ENCODE measurements at regions not wholly inside any gene's neighbourhood (a gene's known extent, or its start where the extent isn't known, plus 50 kb on each side); places are given as distances from the start of the nearest gene placed in this dataset.

DNA sequence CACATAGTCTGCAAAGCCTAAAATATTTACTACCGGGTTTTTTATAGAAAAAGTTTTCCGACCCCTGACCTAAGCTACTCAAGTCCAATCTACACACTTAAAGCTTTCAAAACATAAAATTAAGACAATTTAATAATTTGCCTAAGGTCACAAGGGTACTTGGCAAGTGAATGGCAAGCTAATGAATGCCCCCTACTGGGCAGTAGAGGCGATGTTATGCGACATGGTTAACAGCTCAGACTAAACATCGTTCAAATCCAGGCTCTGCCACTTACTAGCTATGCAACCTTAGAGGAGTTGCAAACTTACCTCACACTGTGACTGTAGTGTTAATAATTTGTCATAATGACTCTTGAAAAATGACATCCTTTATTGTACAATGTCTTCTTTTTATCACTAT lies 317.2 kb upstream of the NFIA start:
- ChIA-PET POLR2A (no interaction called here), CTCF (interaction anchor here (0.7 to 3.2 kb wide), 9 partner anchors 12 to 789 kb away, joined by 3 to 19 read pairs (median 4); no protein-coding TSS in a partner anchor)
- WGBS (ENCODE audit: insufficient coverage), result 67% methylated on average over 1 of the region's 5 CpGs

DNA sequence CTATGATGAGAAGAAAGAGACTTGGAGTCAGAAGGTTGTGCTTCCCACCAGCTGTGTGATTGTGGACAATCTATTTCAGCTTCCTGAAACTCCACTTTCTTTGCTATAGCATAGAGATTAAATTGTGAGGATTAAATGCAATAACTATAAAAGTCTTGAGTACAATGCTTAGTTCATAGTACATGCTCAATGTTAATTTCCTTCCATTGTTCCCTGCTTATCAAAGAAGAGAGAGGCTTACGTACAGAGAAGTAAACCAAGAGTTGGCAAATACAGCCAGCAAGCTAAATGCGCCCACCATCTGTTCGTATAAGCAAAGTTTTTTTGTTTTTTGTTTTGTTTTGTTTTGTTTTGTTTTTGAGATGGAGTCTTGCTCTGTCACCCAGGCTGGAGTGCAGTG lies 317.9 kb upstream of the NFIA start:
- POLR2A ChIA-PET, result interaction anchor here (0.6 kb wide), 1 partner anchor 8 kb away, joined by 3 read pairs; no protein-coding TSS in a partner anchor
- no peak for DNase-seq
- Histone ChIP-seq H3K4me1 (ENCODE audit: control extremely low read depth in 1 of 4, control insufficient read depth in 4 of 4, insufficient read depth in 4 of 4, low read length in 3 of 4) (peaks cover 0 to 4% (median under 1%) of the 10 kb centered on the region in 4 experiments), H3K36me3 (ENCODE audit: control insufficient read depth in 4 of 4, insufficient read depth in 4 of 4, low read length in 3 of 4) (no peaks in the 10 kb centered on the region), H3K27me3 (replicated peaks in 2 of 5; ENCODE audit: control insufficient read depth in 4 of 5, insufficient read depth in 5 of 5, low read length in 4 of 5) (no peaks in the 10 kb centered on the region), H3K4me3 (ENCODE audit: control insufficient read depth in 1 of 7, extremely low read depth in 1 of 7, insufficient read depth in 4 of 7, low read depth in 2 of 7, low read length in 6 of 7) (no peak overlapping the region), H3K9me3 (ENCODE audit: control extremely low read depth in 1 of 5, control insufficient read depth in 4 of 5, insufficient read depth in 2 of 5, low read depth in 1 of 5, low read length in 4 of 5) (no peaks in the 10 kb centered on the region), H3K27ac (ENCODE audit: insufficient read depth in 1 of 2, low read depth in 1 of 2, low read length in 2 of 2, poor library complexity in 1 of 2, severe bottlenecking in 2 of 2) (no peak overlapping the region)
- CTCF ChIA-PET, result interaction anchor here (0.9 to 3.2 kb wide), 8 partner anchors 11 to 793 kb away, joined by 3 to 19 read pairs (median 5); no protein-coding TSS in a partner anchor
- WGBS (ENCODE audit: insufficient coverage), result 94% methylated on average over 3 of the region's 3 CpGs

More for the DNA sequence above, 317.2 kb upstream of the NFIA start:
- no peaks in the 10 kb centered on the region for H3K4me1 ChIP-seq (ENCODE audit: control extremely low read depth in 1 of 4, control insufficient read depth in 4 of 4, insufficient read depth in 4 of 4, low read length in 3 of 4)
- DNase-seq, result peak; percentile 48 to 73 (median 70)
- H3K9me3 ChIP-seq (ENCODE audit: control extremely low read depth in 1 of 5, control insufficient read depth in 4 of 5, insufficient read depth in 2 of 5, low read depth in 1 of 5, low read length in 4 of 5), result no peaks in the 10 kb centered on the region
- H3K4me3 ChIP-seq (ENCODE audit: control insufficient read depth in 1 of 7, extremely low read depth in 1 of 7, insufficient read depth in 4 of 7, low read depth in 2 of 7, low read length in 6 of 7), result no peak overlapping the region
- no peaks in the 10 kb centered on the region for H3K27me3 ChIP-seq (replicated peaks in 2 of 5; ENCODE audit: control insufficient read depth in 4 of 5, insufficient read depth in 5 of 5, low read length in 4 of 5)
- H3K27ac ChIP-seq (ENCODE audit: insufficient read depth in 1 of 2, low read depth in 1 of 2, low read length in 2 of 2, poor library complexity in 1 of 2, severe bottlenecking in 2 of 2), result no peak overlapping the region
- H3K36me3 ChIP-seq (ENCODE audit: control insufficient read depth in 4 of 4, insufficient read depth in 4 of 4, low read length in 3 of 4), result no peaks in the 10 kb centered on the region

DNA sequence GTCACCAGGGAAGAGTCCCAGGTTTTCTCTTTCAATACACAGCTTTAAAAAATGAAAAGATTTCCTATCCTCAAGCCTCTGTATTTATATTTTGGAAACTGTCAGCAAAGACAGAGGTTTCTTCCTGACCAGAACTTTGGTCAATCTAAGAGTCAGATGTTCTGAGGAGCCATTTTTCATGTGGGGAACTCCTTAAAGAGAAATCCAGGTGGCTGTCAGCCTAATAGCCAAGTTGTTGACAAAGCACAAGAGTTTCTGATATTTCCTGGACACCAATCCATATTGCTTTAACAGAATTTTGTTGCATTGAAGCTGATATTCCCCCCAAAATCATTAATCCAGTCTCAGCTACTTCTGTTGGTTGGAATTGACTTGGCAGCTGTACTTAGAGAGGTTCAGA lies 318.6 kb upstream of the NFIA start:
- POLR2A ChIA-PET, result no interaction called here
- H3K27me3 ChIP-seq (replicated peaks in 2 of 5; ENCODE audit: control insufficient read depth in 4 of 5, insufficient read depth in 5 of 5, low read length in 4 of 5), result no peaks in the 10 kb centered on the region
- H3K27ac ChIP-seq (ENCODE audit: insufficient read depth in 1 of 2, low read depth in 1 of 2, low read length in 2 of 2, poor library complexity in 1 of 2, severe bottlenecking in 2 of 2), result no peak overlapping the region
- H3K36me3 ChIP-seq (ENCODE audit: control insufficient read depth in 4 of 4, insufficient read depth in 4 of 4, low read length in 3 of 4), result no peaks in the 10 kb centered on the region
- DNase-seq, result no peak
- H3K4me3 ChIP-seq (ENCODE audit: control insufficient read depth in 1 of 7, extremely low read depth in 1 of 7, insufficient read depth in 4 of 7, low read depth in 2 of 7, low read length in 6 of 7), result no peak overlapping the region
- peaks cover 0 to 10% (median 5%) of the 10 kb centered on the region in 4 experiments for H3K4me1 ChIP-seq (ENCODE audit: control extremely low read depth in 1 of 4, control insufficient read depth in 4 of 4, insufficient read depth in 4 of 4, low read length in 3 of 4)
- CTCF ChIA-PET, result interaction anchor here (1.5 to 3.2 kb wide), 3 partner anchors 481 to 793 kb away, joined by 5 to 19 read pairs (median 6); no protein-coding TSS in a partner anchor
- no peaks in the 10 kb centered on the region for H3K9me3 ChIP-seq (ENCODE audit: control extremely low read depth in 1 of 5, control insufficient read depth in 4 of 5, insufficient read depth in 2 of 5, low read depth in 1 of 5, low read length in 4 of 5)

DNA sequence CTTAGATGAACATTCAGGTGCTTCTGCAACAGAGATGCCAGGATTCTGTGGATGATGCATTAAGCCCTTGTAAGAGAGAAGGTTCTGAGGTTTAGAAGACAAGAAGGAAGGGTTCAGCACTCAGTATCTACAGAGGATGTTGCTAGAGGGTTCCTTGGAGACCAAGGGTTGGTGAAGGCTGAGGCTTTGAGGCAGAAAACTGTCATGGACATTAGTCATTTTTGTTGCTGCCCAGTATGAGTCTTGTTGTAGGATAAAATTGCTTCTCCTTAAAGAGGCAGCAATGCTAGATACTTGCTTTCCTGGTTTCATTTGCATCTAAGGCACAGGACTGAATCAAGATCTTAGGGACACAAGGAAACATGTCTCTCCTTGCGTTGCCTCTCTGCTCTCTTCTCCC lies 319.4 kb upstream of the NFIA start:
- no peak overlapping the region for H3K4me3 ChIP-seq (ENCODE audit: control insufficient read depth in 1 of 7, extremely low read depth in 1 of 7, insufficient read depth in 4 of 7, low read depth in 2 of 7, low read length in 6 of 7)
- H3K9me3 ChIP-seq (ENCODE audit: control extremely low read depth in 1 of 5, control insufficient read depth in 4 of 5, insufficient read depth in 2 of 5, low read depth in 1 of 5, low read length in 4 of 5), result no peaks in the 10 kb centered on the region
- DNase-seq, result no peak
- 100% methylated on average over 1 of the region's 1 CpG for WGBS (ENCODE audit: insufficient coverage)
- no peak overlapping the region for H3K27ac ChIP-seq (ENCODE audit: insufficient read depth in 1 of 2, low read depth in 1 of 2, low read length in 2 of 2, poor library complexity in 1 of 2, severe bottlenecking in 2 of 2)
- H3K27me3 ChIP-seq (replicated peaks in 2 of 5; ENCODE audit: control insufficient read depth in 4 of 5, insufficient read depth in 5 of 5, low read length in 4 of 5), result no peaks in the 10 kb centered on the region
- no peaks in the 10 kb centered on the region for H3K36me3 ChIP-seq (ENCODE audit: control insufficient read depth in 4 of 4, insufficient read depth in 4 of 4, low read length in 3 of 4)
- H3K4me1 ChIP-seq (ENCODE audit: control extremely low read depth in 1 of 4, control insufficient read depth in 4 of 4, insufficient read depth in 4 of 4, low read length in 3 of 4), result peaks cover 0 to 10% (median 5%) of the 10 kb centered on the region in 4 experiments
- ChIA-PET POLR2A (no interaction called here), CTCF (no interaction called here)

DNA sequence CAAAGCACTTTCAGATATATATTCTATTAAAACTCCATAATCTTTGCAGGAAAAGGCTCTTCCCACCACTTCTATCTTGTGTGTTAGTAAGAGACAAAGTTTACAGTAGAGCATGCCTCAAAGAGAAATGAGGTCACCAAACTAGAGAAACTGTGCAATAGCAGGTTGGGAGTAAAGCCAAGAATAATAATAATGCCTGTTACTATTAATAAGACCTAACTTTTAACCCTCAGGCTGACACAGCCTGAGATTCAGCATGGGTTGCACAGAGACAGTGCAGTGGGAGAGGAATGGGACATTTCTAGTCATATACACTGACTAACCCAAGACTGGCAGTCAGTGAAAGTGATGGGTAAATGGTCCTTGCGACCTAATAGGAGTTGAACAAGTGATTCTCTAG lies 320.2 kb upstream of the NFIA start:
- H3K4me1 ChIP-seq (ENCODE audit: control extremely low read depth in 1 of 4, control insufficient read depth in 4 of 4, insufficient read depth in 4 of 4, low read length in 3 of 4), result peaks cover 0 to 10% (median 5%) of the 10 kb centered on the region in 4 experiments
- no peaks in the 10 kb centered on the region for H3K27me3 ChIP-seq (replicated peaks in 2 of 5; ENCODE audit: control insufficient read depth in 4 of 5, insufficient read depth in 5 of 5, low read length in 4 of 5)
- no peak overlapping the region for H3K27ac ChIP-seq (ENCODE audit: insufficient read depth in 1 of 2, low read depth in 1 of 2, low read length in 2 of 2, poor library complexity in 1 of 2, severe bottlenecking in 2 of 2)
- WGBS (ENCODE audit: insufficient coverage), result no CpG with 5 or more reads among the region's 1 CpG
- H3K4me3 ChIP-seq (ENCODE audit: control insufficient read depth in 1 of 7, extremely low read depth in 1 of 7, insufficient read depth in 4 of 7, low read depth in 2 of 7, low read length in 6 of 7), result no peak overlapping the region
- no peaks in the 10 kb centered on the region for H3K36me3 ChIP-seq (ENCODE audit: control insufficient read depth in 4 of 4, insufficient read depth in 4 of 4, low read length in 3 of 4)
- no peaks in the 10 kb centered on the region for H3K9me3 ChIP-seq (ENCODE audit: control extremely low read depth in 1 of 5, control insufficient read depth in 4 of 5, insufficient read depth in 2 of 5, low read depth in 1 of 5, low read length in 4 of 5)
- ChIA-PET POLR2A (no interaction called here), CTCF (no interaction called here)
- DNase-seq, result no peak

DNA sequence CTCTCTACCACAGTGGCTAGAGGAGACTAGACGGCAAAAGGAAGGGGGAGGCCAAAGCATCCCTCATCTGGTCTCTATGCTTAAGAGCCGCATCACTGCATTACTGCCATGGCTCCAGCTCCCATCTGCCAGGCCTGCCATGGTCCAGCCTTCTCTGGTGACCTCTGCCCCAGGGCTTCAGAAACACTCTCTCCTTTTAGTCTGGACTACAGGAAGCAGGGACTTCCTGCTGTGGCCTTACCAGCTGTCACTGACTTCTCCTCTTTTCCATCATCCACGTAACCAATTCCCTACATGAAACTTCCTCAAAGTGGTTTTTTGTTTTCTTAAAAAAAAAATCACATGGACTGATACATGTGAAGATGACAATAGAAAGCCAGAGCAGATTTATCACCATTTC lies 323.1 kb upstream of the NFIA start:
- no peak overlapping the region for H3K27ac ChIP-seq (ENCODE audit: insufficient read depth in 1 of 2, low read depth in 1 of 2, low read length in 2 of 2, poor library complexity in 1 of 2, severe bottlenecking in 2 of 2)
- no peaks in the 10 kb centered on the region for H3K36me3 ChIP-seq (ENCODE audit: control insufficient read depth in 4 of 4, insufficient read depth in 4 of 4, low read length in 3 of 4)
- CTCF ChIA-PET, result interaction anchor here (1.3 kb wide), 1 partner anchor 478 kb away, joined by 5 read pairs; no protein-coding TSS in a partner anchor
- H3K9me3 ChIP-seq (ENCODE audit: control extremely low read depth in 1 of 5, control insufficient read depth in 4 of 5, insufficient read depth in 2 of 5, low read depth in 1 of 5, low read length in 4 of 5), result no peaks in the 10 kb centered on the region
- DNase-seq, result peak in 2 of 3 donors; percentile 18 to 46
- no peak overlapping the region for H3K4me3 ChIP-seq (ENCODE audit: control insufficient read depth in 1 of 7, extremely low read depth in 1 of 7, insufficient read depth in 4 of 7, low read depth in 2 of 7, low read length in 6 of 7)
- no peaks in the 10 kb centered on the region for H3K27me3 ChIP-seq (replicated peaks in 2 of 5; ENCODE audit: control insufficient read depth in 4 of 5, insufficient read depth in 5 of 5, low read length in 4 of 5)
- H3K4me1 ChIP-seq (ENCODE audit: control extremely low read depth in 1 of 4, control insufficient read depth in 4 of 4, insufficient read depth in 4 of 4, low read length in 3 of 4), result peaks cover 0 to 10% (median 5%) of the 10 kb centered on the region in 4 experiments
- 47% methylated on average over 2 of the region's 3 CpGs for whole genome bisulfite sequencing (ENCODE audit: insufficient coverage)
- POLR2A ChIA-PET, result no interaction called here

DNA sequence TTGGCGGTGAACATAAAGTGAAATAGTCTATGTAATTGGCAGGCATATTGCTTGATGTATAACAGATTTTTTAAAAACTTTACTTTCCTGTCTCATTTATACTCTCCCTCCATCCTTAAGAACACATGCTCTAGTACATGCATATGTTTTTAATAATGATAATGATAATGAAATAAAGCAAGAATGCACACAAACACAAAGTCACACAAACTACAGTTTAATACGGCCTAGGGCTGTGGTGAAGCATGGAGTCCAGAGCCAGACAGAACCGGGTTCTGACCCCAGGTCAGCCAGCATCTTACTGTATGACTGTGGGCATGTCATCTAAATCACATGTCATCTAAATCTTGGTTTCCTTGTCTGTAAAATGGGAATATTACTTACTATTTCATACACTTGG lies 324.9 kb upstream of the NFIA start:
- ChIA-PET POLR2A (no interaction called here), CTCF (interaction anchor here (0.5 kb wide), 1 partner anchor 101 kb away, joined by 3 read pairs; no protein-coding TSS in a partner anchor)
- Histone ChIP-seq H3K36me3 (ENCODE audit: control insufficient read depth in 4 of 4, insufficient read depth in 4 of 4, low read length in 3 of 4) (no peaks in the 10 kb centered on the region), H3K27me3 (replicated peaks in 2 of 5; ENCODE audit: control insufficient read depth in 4 of 5, insufficient read depth in 5 of 5, low read length in 4 of 5) (no peaks in the 10 kb centered on the region), H3K4me1 (ENCODE audit: control extremely low read depth in 1 of 4, control insufficient read depth in 4 of 4, insufficient read depth in 4 of 4, low read length in 3 of 4) (peaks cover 0 to 10% (median 5%) of the 10 kb centered on the region in 4 experiments), H3K27ac (ENCODE audit: insufficient read depth in 1 of 2, low read depth in 1 of 2, low read length in 2 of 2, poor library complexity in 1 of 2, severe bottlenecking in 2 of 2) (no peak overlapping the region), H3K4me3 (ENCODE audit: control insufficient read depth in 1 of 7, extremely low read depth in 1 of 7, insufficient read depth in 4 of 7, low read depth in 2 of 7, low read length in 6 of 7) (no peak overlapping the region), H3K9me3 (ENCODE audit: control extremely low read depth in 1 of 5, control insufficient read depth in 4 of 5, insufficient read depth in 2 of 5, low read depth in 1 of 5, low read length in 4 of 5) (no peaks in the 10 kb centered on the region)
- WGBS (ENCODE audit: insufficient coverage), result no CpG with 5 or more reads among the region's 3 CpGs
- DNase-seq, result no peak
